PC-3 (cell line): ENCODE measurements at regions not wholly inside any gene's neighbourhood (a gene's known extent, or its start where the extent isn't known, plus 50 kb on each side); places are given as distances from the start of the nearest gene placed in this dataset.

ENCODE experiments used
- EZH2 ChIP-seq: fragments of 300-600 bp; sonication (generic); IDR thresholded peaks from one replicate; pipeline ENCODE4 v1.6.1; 2017; ENCODE audit warnings: antibody characterized with exemption, mild to moderate bottlenecking, low read length; ENCODE audit not compliant: unreplicated experiment
- EZH2phosphoT487 ChIP-seq: fragments of 300-600 bp; sonication (generic); IDR thresholded peaks from 2 replicates; pipeline ENCODE4 v1.6.1; 2018; ENCODE audit warnings: mild to moderate bottlenecking, antibody characterized with exemption, low read length, borderline replicate concordance
- TF ChIP-seq, protein P1 (sequence below): fragments of 300-600 bp; sonication (generic); conservative IDR thresholded peaks from 2 replicates; pipeline ENCODE4 v1.5.1; 2017; ENCODE audit warnings: antibody characterized with exemption, low read depth, mild to moderate bottlenecking, low read length

GRCh38 chr1:4562321-4562720, 92.1 kb upstream of the AJAP1 start:
- TF ChIP-seq, protein P1, sequence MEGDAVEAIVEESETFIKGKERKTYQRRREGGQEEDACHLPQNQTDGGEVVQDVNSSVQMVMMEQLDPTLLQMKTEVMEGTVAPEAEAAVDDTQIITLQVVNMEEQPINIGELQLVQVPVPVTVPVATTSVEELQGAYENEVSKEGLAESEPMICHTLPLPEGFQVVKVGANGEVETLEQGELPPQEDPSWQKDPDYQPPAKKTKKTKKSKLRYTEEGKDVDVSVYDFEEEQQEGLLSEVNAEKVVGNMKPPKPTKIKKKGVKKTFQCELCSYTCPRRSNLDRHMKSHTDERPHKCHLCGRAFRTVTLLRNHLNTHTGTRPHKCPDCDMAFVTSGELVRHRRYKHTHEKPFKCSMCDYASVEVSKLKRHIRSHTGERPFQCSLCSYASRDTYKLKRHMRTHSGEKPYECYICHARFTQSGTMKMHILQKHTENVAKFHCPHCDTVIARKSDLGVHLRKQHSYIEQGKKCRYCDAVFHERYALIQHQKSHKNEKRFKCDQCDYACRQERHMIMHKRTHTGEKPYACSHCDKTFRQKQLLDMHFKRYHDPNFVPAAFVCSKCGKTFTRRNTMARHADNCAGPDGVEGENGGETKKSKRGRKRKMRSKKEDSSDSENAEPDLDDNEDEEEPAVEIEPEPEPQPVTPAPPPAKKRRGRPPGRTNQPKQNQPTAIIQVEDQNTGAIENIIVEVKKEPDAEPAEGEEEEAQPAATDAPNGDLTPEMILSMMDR: no peak
- TF ChIP-seq EZH2 (no peak), EZH2phosphoT487 (no peak)
